ENCODE measurements at regions not wholly inside any gene's neighbourhood (a gene's known extent, or its start where the extent isn't known, plus 50 kb on each side); places are given as distances from the start of the nearest gene placed in this dataset.

GRCh38 chr4:123501733-123502132 lies 105.1 kb downstream of the SPRY1 start:
- TF ChIP-seq CTCF (IDR thresholded peaks at IDR 0.05; ENCODE audit: low read depth, low read length, poor library complexity, severe bottlenecking) = no peak
- no peak for TF ChIP-seq EZH2phosphoT487 (IDR thresholded peaks at IDR 0.05; ENCODE audit: borderline replicate concordance, low read length)

All from DOHH2 (cell line).